ENCODE measurements at regions not wholly inside any gene's neighbourhood (a gene's known extent, or its start where the extent isn't known, plus 50 kb on each side); places are given as distances from the start of the nearest gene placed in this dataset.

DNA sequence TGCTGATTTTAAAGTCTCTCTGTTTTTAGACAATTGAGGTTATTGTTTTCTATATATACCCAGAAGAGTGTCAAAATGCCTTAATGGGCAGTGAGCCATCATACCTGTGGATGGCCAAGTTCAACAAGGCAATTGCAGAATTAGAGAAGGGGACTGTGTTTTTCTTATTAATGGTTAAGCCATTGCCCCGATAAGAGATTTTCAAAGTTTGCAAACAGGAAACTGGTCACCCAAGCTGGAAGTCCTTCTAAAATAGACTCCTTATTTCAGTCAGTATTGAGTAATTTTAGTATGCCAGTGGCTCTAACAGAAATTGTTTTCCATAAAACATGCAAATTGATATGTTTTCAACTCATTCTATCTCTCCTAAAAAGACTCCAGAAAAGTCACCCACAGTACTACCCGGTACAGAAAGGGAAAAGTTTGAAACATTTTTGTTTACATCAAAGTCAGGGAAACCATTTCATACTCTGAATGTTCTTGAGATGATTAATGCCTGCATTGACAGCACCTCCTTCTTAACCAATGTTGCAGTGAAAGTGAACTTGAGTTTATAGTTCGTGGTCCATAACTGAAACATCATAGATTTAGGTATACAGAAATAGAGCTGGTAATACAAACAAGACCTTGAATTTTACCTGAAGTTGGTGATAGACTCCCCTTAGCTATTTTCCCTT is 191.1 kb downstream of the TMX1 start:
- TF ChIP-seq, protein P1, sequence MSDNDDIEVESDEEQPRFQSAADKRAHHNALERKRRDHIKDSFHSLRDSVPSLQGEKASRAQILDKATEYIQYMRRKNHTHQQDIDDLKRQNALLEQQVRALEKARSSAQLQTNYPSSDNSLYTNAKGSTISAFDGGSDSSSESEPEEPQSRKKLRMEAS (IDR thresholded peaks at IDR 0.05; ENCODE audit: insufficient read depth, insufficient read length): no peak
- TF ChIP-seq EZH2 (IDR thresholded peaks at IDR 0.05; ENCODE audit: borderline replicate concordance, low read depth, low read length, severe bottlenecking) (no peak), CTCF (IDR thresholded peaks at IDR 0.05; ENCODE audit: extremely low read depth in 1 of 2, insufficient read depth in 1 of 2, low read depth in 1 of 2, low read length in 2 of 2) (no peak), POLR2A (IDR thresholded peaks at IDR 0.05; ENCODE audit: low read depth, low read length) (no peak), FOS (IDR thresholded peaks at IDR 0.05; ENCODE audit: borderline replicate concordance, insufficient read depth, low read length) (no peak)

Measured in endothelial cell of umbilical vein (primary cell).